ENCODE measurements at regions not wholly inside any gene's neighbourhood (a gene's known extent, or its start where the extent isn't known, plus 50 kb on each side); places are given as distances from the start of the nearest gene placed in this dataset.

- TF ChIP-seq CTCF (IDR thresholded peaks at IDR 0.05): no peak
- H3K27me3 ChIP-seq (ENCODE audit: control insufficient read depth, insufficient read depth, low read length): no peaks in the 10 kb centered on the region; the same call in 1 of the 2 replicates
- H3K4me1 ChIP-seq (ENCODE audit: control insufficient read depth, insufficient read depth, low read length): no peaks in the 10 kb centered on the region
- no peaks in the 10 kb centered on the region for H3K36me3 ChIP-seq (ENCODE audit: control insufficient read depth, insufficient read depth, low read length)
- BruUV-seq (replicated peaks): no TSS peak
- POLR2A ChIA-PET: no interaction called here
- CTCF ChIA-PET: no interaction called here
- H3K27ac ChIP-seq (ENCODE audit: low read length): no peak overlapping the region
- ATAC-seq (no peak), DNase-seq (ENCODE audit: low read depth, low spot score) (no peak)
- intact Hi-C loops (cut with micrococcal nuclease; ENCODE audit: unreplicated experiment) (no loop called here), in situ Hi-C loops (cut with HindIII; ENCODE audit: low pct_unique_long_range_greater_than_20kb, low sequenced_read_pairs) (no loop called here)
- no peaks in the 10 kb centered on the region for H3K9me3 ChIP-seq (ENCODE audit: control insufficient read depth, insufficient read depth, low read depth, low read length)
- H3K4me3 ChIP-seq (ENCODE audit: low read depth in 2 of 2, low read length in 2 of 2): no peak overlapping the region
Measured at GRCh38 chr22:49147617-49148175, 680.0 kb downstream of the BRD1 start.

GRCh38 chr22:49147171-49147570, 680.5 kb downstream of the BRD1 start:
- CTCF ChIA-PET: interaction anchor here (0.6 kb wide), 1 partner anchor 379 kb away, joined by 5 read pairs; no protein-coding TSS in a partner anchor
- no TSS peak for BruUV-seq (replicated peaks)
- no peak for DNase-seq (ENCODE audit: low read depth, low spot score)
- intact Hi-C loops (cut with micrococcal nuclease; ENCODE audit: unreplicated experiment): no loop called here
- Histone ChIP-seq H3K4me3 (ENCODE audit: low read depth in 2 of 2, low read length in 2 of 2) (no peak overlapping the region), H3K9me3 (ENCODE audit: control insufficient read depth, insufficient read depth, low read depth, low read length) (no peaks in the 10 kb centered on the region), H3K27ac (ENCODE audit: low read length) (no peak overlapping the region), H3K4me1 (ENCODE audit: control insufficient read depth, insufficient read depth, low read length) (no peaks in the 10 kb centered on the region), H3K27me3 (ENCODE audit: control insufficient read depth, insufficient read depth, low read length) (no peaks in the 10 kb centered on the region; the same call in 1 of the 2 replicates), H3K36me3 (ENCODE audit: control insufficient read depth, insufficient read depth, low read length) (no peaks in the 10 kb centered on the region)
- POLR2A ChIA-PET: no interaction called here
- ATAC-seq: no peak
- TF ChIP-seq CTCF (IDR thresholded peaks at IDR 0.05) (no peak), REST (IDR thresholded peaks at IDR 0.05; ENCODE audit: insufficient read depth in 1 of 2, low read depth in 2 of 2, low read length in 1 of 2) (no peak), SIN3A (IDR thresholded peaks at IDR 0.05; ENCODE audit: borderline replicate concordance, insufficient read depth, low read depth, low read length) (no peak), TCF7L2 (IDR thresholded peaks at IDR 0.05; ENCODE audit: low read depth, low read length) (no peak), POLR2AphosphoS5 (IDR thresholded peaks at IDR 0.05; ENCODE audit: low read depth, low read length) (no peak)
- in situ Hi-C loops (cut with HindIII; ENCODE audit: low pct_unique_long_range_greater_than_20kb, low sequenced_read_pairs): no loop called here

Data from Panc1 (cell line).